ENCODE measurements at regions not wholly inside any gene's neighbourhood (a gene's known extent, or its start where the extent isn't known, plus 50 kb on each side); places are given as distances from the start of the nearest gene placed in this dataset.
"Not testable (repeated sequence)": the region's sequence is repeated elsewhere in the genome, so short reads cannot be mapped to it uniquely, and the experiment has no call there.

DNA sequence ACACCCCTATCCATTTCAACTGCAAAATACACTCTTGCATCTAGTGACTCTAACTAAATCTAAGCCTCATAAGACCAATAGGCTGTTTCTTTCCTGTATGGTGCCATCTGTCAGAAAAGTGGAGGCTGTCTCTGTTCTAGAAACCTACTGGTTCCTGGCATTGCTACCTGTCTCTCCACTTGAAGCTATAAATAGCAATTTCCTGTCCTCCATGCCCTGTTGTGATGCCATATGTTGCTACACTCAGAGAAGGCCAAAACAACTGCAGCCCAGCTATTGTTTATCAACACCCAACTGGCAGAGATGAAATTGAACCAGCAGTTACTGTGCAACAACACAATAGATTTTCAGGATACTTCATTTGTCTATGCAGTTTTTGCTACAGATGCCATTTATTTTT lies 1355.1 kb upstream of the SLC39A10 start:
- TF ChIP-seq, protein P1, sequence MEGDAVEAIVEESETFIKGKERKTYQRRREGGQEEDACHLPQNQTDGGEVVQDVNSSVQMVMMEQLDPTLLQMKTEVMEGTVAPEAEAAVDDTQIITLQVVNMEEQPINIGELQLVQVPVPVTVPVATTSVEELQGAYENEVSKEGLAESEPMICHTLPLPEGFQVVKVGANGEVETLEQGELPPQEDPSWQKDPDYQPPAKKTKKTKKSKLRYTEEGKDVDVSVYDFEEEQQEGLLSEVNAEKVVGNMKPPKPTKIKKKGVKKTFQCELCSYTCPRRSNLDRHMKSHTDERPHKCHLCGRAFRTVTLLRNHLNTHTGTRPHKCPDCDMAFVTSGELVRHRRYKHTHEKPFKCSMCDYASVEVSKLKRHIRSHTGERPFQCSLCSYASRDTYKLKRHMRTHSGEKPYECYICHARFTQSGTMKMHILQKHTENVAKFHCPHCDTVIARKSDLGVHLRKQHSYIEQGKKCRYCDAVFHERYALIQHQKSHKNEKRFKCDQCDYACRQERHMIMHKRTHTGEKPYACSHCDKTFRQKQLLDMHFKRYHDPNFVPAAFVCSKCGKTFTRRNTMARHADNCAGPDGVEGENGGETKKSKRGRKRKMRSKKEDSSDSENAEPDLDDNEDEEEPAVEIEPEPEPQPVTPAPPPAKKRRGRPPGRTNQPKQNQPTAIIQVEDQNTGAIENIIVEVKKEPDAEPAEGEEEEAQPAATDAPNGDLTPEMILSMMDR (IDR thresholded peaks at IDR 0.05; ENCODE audit: borderline replicate concordance, insufficient read depth, low read depth, low read length) = no peak
- H3K4me3 ChIP-seq (ENCODE audit: low read depth, low read length) = no peak overlapping the region

DNA sequence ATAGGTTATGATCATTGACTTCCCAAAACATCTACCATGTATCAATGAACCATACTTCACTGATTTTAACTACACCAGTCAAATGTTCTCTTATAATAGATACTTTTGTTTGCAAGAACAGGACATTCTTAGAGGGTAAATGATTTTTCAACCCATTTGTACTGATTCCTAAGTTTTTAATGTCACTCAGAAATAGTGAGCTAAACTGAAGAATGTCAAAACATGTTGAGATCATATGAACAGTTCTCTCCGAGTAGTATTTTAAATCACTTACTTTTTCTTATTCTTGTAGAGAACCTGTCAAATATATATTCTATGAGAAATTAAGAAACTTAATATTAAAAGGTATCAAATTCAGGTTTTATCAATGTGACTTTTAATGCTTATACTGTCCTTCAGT lies 1362.9 kb upstream of the SLC39A10 start:
- no peak overlapping the region for H3K4me3 ChIP-seq (ENCODE audit: low read depth, low read length)
- TF ChIP-seq, protein P1 (IDR thresholded peaks at IDR 0.05; ENCODE audit: borderline replicate concordance, insufficient read depth, low read depth, low read length) = no peak

DNA sequence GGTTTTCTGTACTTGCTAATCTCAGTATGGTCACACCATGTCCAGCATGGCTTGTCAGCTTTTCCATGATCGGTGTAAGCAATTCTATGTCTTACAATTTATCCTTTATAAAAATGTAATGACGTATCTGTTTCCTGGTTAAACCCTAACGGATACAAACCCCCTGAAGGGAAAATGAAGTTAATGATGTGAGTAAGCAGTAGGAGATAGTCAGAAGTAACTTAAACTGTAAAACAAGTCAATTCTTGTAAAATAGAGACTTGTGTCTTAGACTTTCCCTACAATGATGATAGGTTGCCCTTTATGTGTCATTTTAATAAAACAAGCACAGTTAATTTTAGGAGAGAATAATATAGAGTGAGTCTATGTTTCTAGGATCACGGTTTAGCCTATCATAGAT lies 1365.9 kb upstream of the SLC39A10 start:
- H3K4me3 ChIP-seq (ENCODE audit: low read depth, low read length) = no peak overlapping the region
- TF ChIP-seq, protein P1 (IDR thresholded peaks at IDR 0.05; ENCODE audit: borderline replicate concordance, insufficient read depth, low read depth, low read length) = no peak

DNA sequence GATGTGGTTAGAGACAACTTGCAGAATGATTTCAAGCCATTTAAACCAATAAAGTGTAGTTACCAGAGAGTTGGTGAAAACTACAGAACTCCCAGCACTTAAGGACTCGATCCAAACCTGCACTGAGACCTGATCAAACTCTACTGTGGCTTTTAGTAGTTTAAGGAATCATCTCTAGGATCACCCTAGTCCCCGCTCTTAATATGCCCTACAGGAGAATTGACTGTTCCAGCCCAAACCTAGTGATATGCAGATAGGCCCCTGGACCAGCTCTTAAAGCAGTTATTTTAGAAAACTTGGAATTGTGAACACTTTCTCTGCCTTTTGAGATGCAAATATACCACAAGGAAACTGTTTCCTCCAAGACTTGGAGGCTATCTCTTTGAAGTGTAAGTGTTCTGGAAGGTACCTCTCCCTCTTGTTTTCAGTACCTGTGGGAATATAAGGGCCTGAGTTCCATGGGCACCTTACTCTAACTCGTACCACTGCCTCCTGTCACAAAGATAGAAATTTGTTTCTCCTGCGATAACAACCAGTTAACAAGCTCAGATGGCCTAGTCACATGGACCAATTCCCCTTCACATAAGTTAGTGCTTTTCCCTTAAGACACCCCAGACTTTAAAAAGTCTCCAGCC lies 1367.2 kb upstream of the SLC39A10 start:
- TF ChIP-seq, protein P1 (IDR thresholded peaks at IDR 0.05; ENCODE audit: borderline replicate concordance, insufficient read depth, low read depth, low read length) = no peak

DNA sequence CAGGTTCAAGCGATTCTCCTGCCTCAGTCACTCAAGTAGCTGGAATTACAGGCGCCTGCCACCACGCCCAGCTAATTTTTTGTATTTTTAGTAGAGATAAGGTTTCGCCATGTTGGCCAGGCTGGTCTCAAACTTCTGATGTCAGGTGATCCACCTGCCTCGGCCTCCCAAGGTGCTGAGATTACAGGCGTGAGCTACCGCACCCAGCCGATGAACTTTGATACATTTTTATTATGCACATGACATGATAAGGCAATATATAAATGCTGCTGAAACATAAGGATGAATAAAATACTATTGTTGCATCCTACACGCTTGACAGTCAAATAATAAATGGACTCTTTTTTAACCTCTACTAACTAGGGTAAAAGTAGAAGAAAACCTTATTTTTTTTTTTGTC lies 1380.4 kb upstream of the SLC39A10 start:
- H3K4me3 ChIP-seq (ENCODE audit: low read depth, low read length) = not testable (repeated sequence)

More for the DNA sequence above, 1367.2 kb upstream of the SLC39A10 start:
- H3K4me3 ChIP-seq (ENCODE audit: low read depth, low read length) = no peak overlapping the region

DNA sequence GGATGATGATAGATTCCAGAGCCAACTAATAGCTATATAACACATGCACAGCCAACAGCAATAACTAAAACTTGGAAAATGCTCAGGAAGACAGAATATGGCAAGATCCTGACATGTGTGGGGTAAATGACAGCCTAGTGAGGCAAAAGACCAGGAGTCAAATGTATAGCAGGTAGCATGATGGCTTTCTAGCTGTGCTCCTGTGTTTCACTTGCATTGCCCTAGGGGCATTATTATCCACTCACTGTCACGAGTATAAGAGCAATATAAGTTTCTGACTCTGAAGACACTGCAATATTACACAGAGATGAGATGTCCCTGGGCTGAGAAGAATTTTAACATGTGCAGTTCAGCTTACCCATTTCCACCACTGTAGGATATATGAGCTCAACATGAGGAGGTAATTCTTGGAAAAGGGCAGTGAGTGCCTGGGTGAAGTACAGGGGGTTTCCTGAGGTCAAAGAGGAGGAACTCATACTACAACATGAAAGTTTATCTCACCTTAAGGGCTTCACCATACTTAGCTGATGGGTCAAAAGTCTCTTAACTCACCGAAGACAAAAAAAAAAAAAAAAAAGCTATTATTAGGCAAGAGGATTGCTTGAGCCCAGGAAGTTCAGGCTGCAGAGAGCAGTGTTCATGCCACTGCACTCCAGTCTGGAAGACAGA lies 1385.6 kb upstream of the SLC39A10 start:
- no peak overlapping the region for H3K4me3 ChIP-seq (ENCODE audit: low read depth, low read length)
- TF ChIP-seq, protein P1 (IDR thresholded peaks at IDR 0.05; ENCODE audit: borderline replicate concordance, insufficient read depth, low read depth, low read length) = no peak

DNA sequence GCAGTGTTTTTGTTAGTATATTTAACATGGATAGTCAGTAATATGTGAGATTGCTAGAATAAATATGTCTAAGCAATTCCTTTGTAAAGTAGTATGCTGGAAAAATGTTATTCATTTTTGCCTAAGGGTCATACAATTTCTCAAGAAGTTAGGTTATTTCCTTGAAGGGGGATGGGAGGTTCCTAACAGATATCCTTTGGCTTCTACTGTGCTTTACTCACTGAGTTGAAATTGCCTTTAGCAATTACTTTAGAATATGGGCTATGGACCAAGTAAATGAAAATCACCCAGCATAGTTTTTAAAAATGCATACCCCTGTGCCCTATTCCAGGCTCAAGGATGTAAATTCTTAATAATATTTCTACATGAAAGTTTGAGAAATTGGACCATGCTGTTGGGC lies 1386.4 kb upstream of the SLC39A10 start:
- no peak overlapping the region for H3K4me3 ChIP-seq (ENCODE audit: low read depth, low read length)
- TF ChIP-seq, protein P1 (IDR thresholded peaks at IDR 0.05; ENCODE audit: borderline replicate concordance, insufficient read depth, low read depth, low read length) = no peak
